IPS-18c (cell line): ENCODE measurements at regions not wholly inside any gene's neighbourhood (a gene's known extent, or its start where the extent isn't known, plus 50 kb on each side); places are given as distances from the start of the nearest gene placed in this dataset.

Experiments
- H3K4me3 ChIP-seq: 2 replicates; pipeline ENCODE4 v1.7.0; 2013; ENCODE audit warnings: low read depth, mild to moderate bottlenecking, low read length, moderate library complexity; ENCODE audit not compliant: insufficient read depth
- H3K9me3 ChIP-seq: one replicate; pipeline ENCODE4 v1.6.1; 2013; ENCODE audit warnings: mild to moderate bottlenecking, low read length, moderate library complexity; ENCODE audit not compliant: control insufficient read depth, insufficient read depth

DNA sequence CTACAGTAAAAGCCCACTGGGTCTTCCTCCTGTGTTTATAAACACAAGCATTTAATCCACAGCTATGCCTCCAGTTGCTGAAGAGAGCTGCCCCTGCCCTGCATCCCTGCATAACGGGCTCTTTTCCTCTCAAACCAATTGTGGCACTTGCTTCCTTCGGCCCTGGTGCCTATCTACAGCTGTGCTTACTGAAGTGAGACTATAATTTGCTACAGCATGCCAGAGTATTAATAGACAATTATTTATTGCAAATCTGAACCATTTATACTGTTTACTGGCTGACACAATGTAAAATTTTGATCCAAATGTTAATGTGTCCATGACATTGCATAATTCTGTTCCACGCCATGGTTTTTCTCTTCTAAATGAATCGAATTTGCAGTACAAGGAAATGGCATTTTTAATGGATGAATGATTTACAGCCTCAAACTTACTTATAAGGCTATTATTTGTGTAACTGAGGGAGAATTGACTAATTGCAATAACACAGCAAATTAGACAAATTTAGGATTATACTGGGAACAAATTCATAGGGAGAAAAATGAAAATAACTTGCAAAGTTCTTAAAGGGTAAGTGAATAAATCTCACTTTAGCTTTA lies 457.0 kb upstream of the HNRNPA3 start:
- Histone ChIP-seq H3K9me3 (no peaks in the 10 kb centered on the region), H3K4me3 (no peak overlapping the region)

GRCh38 chr2:176758426-176758825 lies 454.2 kb upstream of the HNRNPA3 start:
- H3K9me3 ChIP-seq = no peaks in the 10 kb centered on the region
- H3K4me3 ChIP-seq = no peak overlapping the region

DNA sequence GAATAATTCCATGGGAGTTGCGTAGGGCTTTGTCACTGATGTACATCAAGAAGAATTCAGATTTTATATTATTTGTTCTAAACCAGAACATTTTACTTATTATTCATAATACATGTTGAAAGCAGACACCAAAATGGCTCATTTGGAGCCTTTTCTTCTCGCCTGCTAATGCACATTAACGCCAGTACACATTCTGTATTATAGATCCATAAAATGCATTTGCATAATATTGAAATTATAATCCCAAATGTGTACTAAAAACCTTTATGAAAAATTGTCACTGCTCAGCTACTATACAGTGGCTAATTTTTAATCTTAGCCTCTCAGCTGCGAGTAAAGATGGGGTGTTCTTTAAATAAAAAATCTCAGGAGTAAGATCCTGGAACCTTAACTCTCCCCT lies 452.2 kb upstream of the HNRNPA3 start:
- no peak overlapping the region for H3K4me3 ChIP-seq

DNA sequence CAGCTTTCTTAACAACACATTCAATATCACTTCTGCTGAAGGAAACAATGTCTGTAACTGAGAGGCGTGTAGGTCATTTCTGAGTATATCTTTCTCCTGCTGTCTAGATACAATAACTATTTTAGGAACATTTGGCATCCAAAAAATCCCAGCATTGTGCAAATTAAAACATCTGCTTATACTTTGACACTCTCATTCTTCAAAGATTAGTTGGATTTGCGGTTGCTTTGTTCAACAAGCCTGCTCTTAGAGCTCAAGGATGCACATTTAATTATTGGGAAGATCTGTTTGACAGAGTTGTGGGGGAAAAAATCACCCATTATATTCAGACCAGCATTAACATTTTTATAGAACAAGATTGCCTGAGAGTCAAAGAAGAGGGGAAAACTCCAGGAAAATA lies 449.5 kb upstream of the HNRNPA3 start:
- no peak overlapping the region for H3K4me3 ChIP-seq
- no peaks in the 10 kb centered on the region for H3K9me3 ChIP-seq

More for the DNA sequence above, 452.2 kb upstream of the HNRNPA3 start:
- H3K9me3 ChIP-seq = no peaks in the 10 kb centered on the region

GRCh38 chr2:176763851-176764404 lies 448.7 kb upstream of the HNRNPA3 start:
- no peak overlapping the region for H3K4me3 ChIP-seq
- no peaks in the 10 kb centered on the region for H3K9me3 ChIP-seq

DNA sequence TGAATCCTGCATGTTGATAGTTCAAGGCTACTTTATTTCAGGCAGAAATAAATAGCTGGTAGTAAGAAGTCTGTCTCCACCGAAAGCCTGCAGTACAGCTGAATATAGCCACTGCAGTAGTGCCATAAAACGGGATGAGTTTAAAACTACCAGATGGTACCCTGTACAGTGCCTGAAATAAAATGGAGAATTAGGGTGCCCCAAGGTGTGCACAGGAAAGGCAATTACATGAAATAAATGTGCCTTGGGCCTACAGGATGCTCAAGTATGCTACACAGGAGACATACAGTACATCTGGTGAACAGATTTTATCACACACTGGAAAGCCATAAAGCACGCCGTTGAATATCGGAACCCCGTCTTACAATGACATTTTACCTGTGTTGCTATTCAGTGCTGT lies 447.7 kb upstream of the HNRNPA3 start:
- no peak overlapping the region for H3K4me3 ChIP-seq

DNA sequence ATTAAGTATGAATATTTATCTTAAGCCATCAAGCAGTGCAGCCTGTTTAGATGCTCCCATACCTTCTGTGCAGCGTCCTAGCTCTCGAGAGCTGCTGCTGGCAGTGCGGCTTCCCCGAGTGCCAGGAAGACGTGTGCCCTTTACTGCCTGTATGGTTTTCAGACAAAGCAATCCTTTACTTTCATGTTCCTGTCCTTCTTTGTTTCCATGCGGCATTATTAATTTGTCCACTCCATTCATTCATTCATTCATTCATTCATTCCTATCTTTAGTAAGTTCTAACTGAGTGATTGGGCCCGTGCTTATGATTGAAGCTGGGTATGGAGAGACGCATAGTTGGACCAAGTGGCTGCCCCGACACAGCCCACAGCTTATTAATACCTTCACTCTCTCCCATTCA lies 446.6 kb upstream of the HNRNPA3 start:
- Histone ChIP-seq H3K9me3 (no peaks in the 10 kb centered on the region), H3K4me3 (no peak overlapping the region)

More for the DNA sequence above, 447.7 kb upstream of the HNRNPA3 start:
- H3K9me3 ChIP-seq = no peaks in the 10 kb centered on the region

- Histone ChIP-seq H3K9me3 (peaks cover 6% of the 10 kb centered on the region), H3K4me3 (no peak overlapping the region)
Measured at GRCh38 chr2:176768185-176768584, 444.4 kb upstream of the HNRNPA3 start.

DNA sequence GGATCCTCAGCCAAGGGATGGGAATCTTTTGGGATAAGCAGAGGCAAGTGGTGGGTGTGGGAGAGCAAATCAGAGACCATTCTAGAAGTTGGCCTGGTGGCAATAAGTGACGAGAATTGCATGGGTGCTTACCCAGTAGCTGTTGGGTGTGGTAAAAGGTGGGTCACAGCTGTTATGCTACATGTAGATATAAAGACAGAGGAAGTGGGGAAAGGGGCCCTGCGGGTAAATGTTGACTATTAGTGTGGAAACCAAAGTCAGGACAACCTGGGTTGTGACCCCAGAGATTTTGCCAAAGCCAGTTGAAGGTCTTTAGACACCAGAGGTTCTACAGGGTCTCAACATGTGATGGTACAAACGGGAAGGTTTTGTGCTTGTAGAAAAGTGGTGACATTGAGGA lies 443.6 kb upstream of the HNRNPA3 start:
- Histone ChIP-seq H3K4me3 (no peak overlapping the region), H3K9me3 (peaks cover 9% of the 10 kb centered on the region)

DNA sequence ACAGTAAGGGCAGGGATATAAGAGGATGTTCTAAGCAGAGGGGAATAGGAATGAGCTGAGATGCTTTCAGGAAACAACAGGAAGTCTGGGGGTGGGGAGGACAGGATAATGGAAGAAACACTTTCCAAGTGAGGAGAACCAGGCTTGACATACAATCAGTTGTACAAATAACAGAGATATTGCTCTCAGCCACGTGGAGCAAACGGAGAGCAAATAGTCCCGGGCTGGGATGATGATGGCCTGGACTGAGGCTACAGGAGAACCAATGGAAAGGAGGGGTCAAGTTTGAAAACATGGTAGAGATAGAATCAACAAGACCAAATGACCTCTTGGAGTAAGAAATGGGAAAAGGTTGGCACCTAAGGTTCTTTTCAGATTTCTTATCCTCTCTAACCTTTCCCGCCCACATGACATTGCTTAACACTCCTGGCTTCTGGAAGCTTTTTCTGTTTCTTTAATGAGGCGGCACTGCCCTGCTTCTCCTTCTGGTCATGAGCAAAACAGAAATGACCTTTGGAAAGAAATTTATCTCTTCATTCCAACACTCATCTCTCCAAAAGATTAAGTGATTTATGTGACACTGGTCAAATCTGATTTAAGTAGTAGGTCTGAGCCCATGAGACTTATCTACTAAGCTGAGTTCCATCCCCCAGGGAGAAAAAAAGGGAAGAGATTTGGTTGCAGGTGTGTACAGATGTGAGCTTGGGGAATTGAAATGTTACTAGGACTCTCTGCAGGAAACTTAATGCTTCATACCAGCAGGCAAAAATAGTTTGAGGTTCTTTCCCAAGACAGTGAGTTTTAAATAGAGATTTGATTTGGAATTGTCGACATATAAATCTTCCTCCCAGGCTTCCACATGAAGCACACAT lies 442.9 kb upstream of the HNRNPA3 start:
- peaks cover 10% of the 10 kb centered on the region for H3K9me3 ChIP-seq
- no peak overlapping the region for H3K4me3 ChIP-seq

- Histone ChIP-seq H3K9me3 (peaks cover 10% of the 10 kb centered on the region), H3K4me3 (no peak overlapping the region)
Measured at GRCh38 chr2:176772816-176773215, 439.8 kb upstream of the HNRNPA3 start.

DNA sequence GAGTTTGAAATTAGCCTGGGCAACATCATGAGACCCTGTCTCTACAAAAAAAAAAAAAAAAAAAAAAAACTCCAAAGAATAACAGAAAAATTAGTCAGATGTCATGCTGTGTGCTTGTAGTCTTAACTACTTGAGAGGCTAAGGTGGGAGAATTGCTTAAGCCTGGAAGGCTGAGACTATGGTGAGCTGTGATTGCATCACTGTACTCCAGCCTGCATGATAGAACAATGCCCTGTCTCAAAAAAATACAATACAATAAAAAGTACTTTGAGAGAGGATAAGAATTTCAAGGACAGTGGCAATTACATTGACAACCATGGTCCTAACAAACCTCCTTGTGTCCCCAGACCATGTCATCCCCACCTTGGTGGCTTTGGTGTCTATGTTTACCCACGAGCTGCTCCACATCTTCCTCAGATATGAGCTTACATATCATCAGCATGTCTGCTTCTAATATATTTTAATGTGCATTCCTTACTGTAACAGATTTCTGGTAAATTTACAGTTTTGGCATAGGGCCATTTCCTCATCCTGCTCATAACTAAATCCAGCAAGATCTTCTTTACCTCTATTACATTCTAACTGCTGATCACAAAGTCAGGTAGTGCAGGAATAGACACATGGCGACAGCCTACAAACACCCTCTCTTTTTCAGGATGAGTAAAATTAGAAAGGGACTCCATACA lies 437.7 kb upstream of the HNRNPA3 start:
- Histone ChIP-seq H3K4me3 (no peak overlapping the region), H3K9me3 (peaks cover 10% of the 10 kb centered on the region)

GRCh38 chr2:176777262-176777661 lies 435.3 kb upstream of the HNRNPA3 start:
- no peak overlapping the region for H3K4me3 ChIP-seq
- peaks cover 10% of the 10 kb centered on the region for H3K9me3 ChIP-seq

- H3K9me3 ChIP-seq = no peaks in the 10 kb centered on the region
- no peak overlapping the region for H3K4me3 ChIP-seq
Measured at GRCh38 chr2:176779917-176780316, 432.7 kb upstream of the HNRNPA3 start.

DNA sequence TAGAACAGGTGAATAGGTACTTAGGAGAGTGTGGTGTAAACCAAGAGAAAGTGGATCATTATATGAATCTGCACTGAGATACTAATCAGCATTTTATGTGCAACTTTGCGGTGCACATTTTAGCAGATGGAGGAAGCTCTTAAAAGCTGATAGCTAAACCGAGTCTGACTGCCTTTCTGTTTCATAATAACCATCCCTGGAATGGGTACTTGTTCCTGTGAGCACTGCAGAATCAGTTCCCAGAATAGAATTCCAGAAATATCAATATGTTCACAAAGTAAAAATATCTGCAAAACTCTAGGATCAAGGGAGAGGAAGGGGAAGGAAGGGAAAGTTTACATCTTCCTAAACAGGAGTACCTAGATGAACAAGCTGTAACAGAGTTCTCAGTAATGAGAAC lies 432.2 kb upstream of the HNRNPA3 start:
- H3K4me3 ChIP-seq = no peak overlapping the region

GRCh38 chr2:176781570-176782217 lies 430.9 kb upstream of the HNRNPA3 start:
- Histone ChIP-seq H3K4me3 (no peak overlapping the region), H3K9me3 (no peaks in the 10 kb centered on the region)

More for the DNA sequence above, 432.2 kb upstream of the HNRNPA3 start:
- H3K9me3 ChIP-seq = no peaks in the 10 kb centered on the region

DNA sequence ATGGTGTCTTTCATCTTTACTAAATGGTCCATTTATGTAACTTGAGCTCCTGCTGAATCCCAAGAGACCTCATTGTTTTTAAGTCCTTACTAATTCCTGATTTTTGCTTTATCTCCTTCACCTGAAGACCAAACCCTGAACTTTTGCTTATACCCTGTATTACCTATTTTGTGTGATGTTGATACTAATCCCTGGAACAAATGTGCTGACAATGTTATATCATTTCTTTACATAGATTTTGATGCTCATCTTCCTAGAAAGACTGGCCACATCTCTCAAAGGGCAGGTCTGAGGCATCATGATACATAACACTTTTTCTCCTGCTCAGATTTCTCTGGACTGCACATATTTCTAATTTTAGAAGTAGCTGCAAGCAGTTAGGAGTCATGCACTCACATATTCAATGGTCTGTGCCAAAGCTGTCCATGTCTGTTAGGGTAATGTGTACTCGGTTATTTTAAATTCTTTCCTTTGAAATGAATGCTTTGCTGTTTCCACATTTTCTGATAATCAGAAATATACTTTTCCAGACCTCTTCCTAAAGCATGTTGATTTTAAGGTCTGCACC lies 427.9 kb upstream of the HNRNPA3 start:
- H3K4me3 ChIP-seq = no peak overlapping the region
- no peaks in the 10 kb centered on the region for H3K9me3 ChIP-seq
